ENCODE measurements at regions not wholly inside any gene's neighbourhood (a gene's known extent, or its start where the extent isn't known, plus 50 kb on each side); places are given as distances from the start of the nearest gene placed in this dataset.

- DNase-seq: no peak
Measured at GRCh38 chr13:43985422-43986072, 105.8 kb downstream of the LACC1 start.

- DNase-seq: no peak
Measured at GRCh38 chr13:43986421-43986981, 106.8 kb downstream of the LACC1 start.

GRCh38 chr13:43988302-43988701 is 108.6 kb downstream of the LACC1 start:
- DNase-seq: no peak

GRCh38 chr13:43990021-43990420 is 110.3 kb downstream of the LACC1 start:
- no peak for DNase-seq

GRCh38 chr13:43990829-43991228 is 111.1 kb downstream of the LACC1 start:
- no peak for DNase-seq

- no peak for DNase-seq
Measured at GRCh38 chr13:43991773-43992201, 112.1 kb downstream of the LACC1 start.

- DNase-seq: no peak
Measured at GRCh38 chr13:43992211-43992610, 112.5 kb downstream of the LACC1 start.

GRCh38 chr13:43994999-43995859 is 115.5 kb downstream of the LACC1 start:
- no peak for DNase-seq

- no peak for DNase-seq
Measured at GRCh38 chr13:43996221-43996620, 116.5 kb downstream of the LACC1 start.

GRCh38 chr13:44003481-44003880 is 123.8 kb downstream of the LACC1 start:
- no peak for DNase-seq

- no peak for DNase-seq
Measured at GRCh38 chr13:44004878-44005277, 125.2 kb downstream of the LACC1 start.

GRCh38 chr13:44007451-44007850 is 127.7 kb downstream of the LACC1 start:
- no peak for DNase-seq

- DNase-seq: no peak
Measured at GRCh38 chr13:44011036-44011435, 131.3 kb downstream of the LACC1 start.

- DNase-seq: no peak
Measured at GRCh38 chr13:44012910-44013757, 133.4 kb downstream of the LACC1 start.

GRCh38 chr13:44013758-44014291 is 134.1 kb downstream of the LACC1 start:
- no peak for DNase-seq

GRCh38 chr13:44014501-44014900 is 134.8 kb downstream of the LACC1 start:
- no peak for DNase-seq

- no peak for DNase-seq
Measured at GRCh38 chr13:44015118-44015517, 135.4 kb downstream of the LACC1 start.

GRCh38 chr13:44015811-44016210 is 136.1 kb downstream of the LACC1 start:
- DNase-seq: no peak

- DNase-seq: no peak
Measured at GRCh38 chr13:44017756-44018309, 138.1 kb downstream of the LACC1 start.

- no peak for DNase-seq
Measured at GRCh38 chr13:44019651-44020050, 139.9 kb downstream of the LACC1 start.

GRCh38 chr13:44021422-44021821 is 141.7 kb downstream of the LACC1 start:
- DNase-seq: no peak

GRCh38 chr13:44022196-44022595 is 142.5 kb downstream of the LACC1 start:
- DNase-seq: no peak

Measured in CD4-positive, alpha-beta T cell treated with Interleukin-4 for 1 hour (primary cell).